Endodermal cell (in vitro differentiated cells): ENCODE measurements at regions not wholly inside any gene's neighbourhood (a gene's known extent, or its start where the extent isn't known, plus 50 kb on each side); places are given as distances from the start of the nearest gene placed in this dataset.

ENCODE experiments used
- DNase-seq: peaks from one replicate; pipeline ENCODE4 v3.0.0-alpha.2; 2017
- H3K27ac ChIP-seq: 2 replicates; pipeline ENCODE4 v1.5.1; 2013; ENCODE audit warnings: mild to moderate bottlenecking, low read depth, low read length, moderate library complexity
- H3K27me3 ChIP-seq: 2 replicates; pipeline ENCODE4 v1.6.1; 2013; ENCODE audit warnings: mild to moderate bottlenecking, low read length, moderate library complexity; ENCODE audit not compliant: insufficient read depth, control insufficient read depth, poor library complexity, severe bottlenecking
- H3K36me3 ChIP-seq: 2 replicates; pipeline ENCODE4 v1.7.0; 2013; ENCODE audit warnings: mild to moderate bottlenecking, low read length, moderate library complexity; ENCODE audit not compliant: control insufficient read depth, insufficient read depth
- H3K4me1 ChIP-seq: one replicate; pipeline ENCODE4 v1.7.0; 2013; ENCODE audit warnings: low read length; ENCODE audit not compliant: control insufficient read depth, insufficient read depth
- H3K4me3 ChIP-seq: 2 replicates; pipeline ENCODE4 v1.5.1; 2013; ENCODE audit warnings: mild to moderate bottlenecking, low read length, moderate library complexity
- H3K9ac ChIP-seq: 2 replicates; pipeline ENCODE4 v1.6.1; 2013; ENCODE audit warnings: mild to moderate bottlenecking, low read length, moderate library complexity; ENCODE audit not compliant: poor library complexity, severe bottlenecking; ENCODE audit errors: extremely low read depth
- H3K9me3 ChIP-seq: 2 replicates; pipeline ENCODE4 v1.6.1; 2013; ENCODE audit warnings: mild to moderate bottlenecking, low read length, moderate library complexity; ENCODE audit not compliant: control insufficient read depth
- H3K27ac Mint-ChIP-seq: 2 replicates; pipeline ENCODE4 v1.8.0; 2020; ENCODE audit warnings: mixed read lengths
- H3K27me3 Mint-ChIP-seq: 2 replicates; pipeline ENCODE4 v1.8.0; 2021; ENCODE audit warnings: mild to moderate bottlenecking, mixed read lengths; ENCODE audit not compliant: insufficient read depth
- H3K36me3 Mint-ChIP-seq: 2 replicates; pipeline ENCODE4 v1.8.0; 2020; ENCODE audit warnings: low read depth, mixed read lengths
- H3K4me1 Mint-ChIP-seq: 2 replicates; pipeline ENCODE4 v1.8.0; 2020; ENCODE audit warnings: mixed read lengths
- H3K4me3 Mint-ChIP-seq: 2 replicates; pipeline ENCODE4 v1.8.0; 2020; ENCODE audit warnings: mild to moderate bottlenecking, moderate library complexity, mixed read lengths
- H3K9me3 Mint-ChIP-seq: 2 replicates; pipeline ENCODE4 v1.8.0; 2020; ENCODE audit warnings: mild to moderate bottlenecking, mixed read lengths
- WGBS, 2 experiments: methylation state at CpG; one replicate each; pipeline versions ENCODE4 v1.1.5 to v1.1.7; 2013; ENCODE audit warnings: missing lambda C conversion rate in 2 of 2, mixed read lengths in 1 of 2; ENCODE audit not compliant: insufficient coverage in 1 of 2, insufficient read length in 1 of 2; 5-methylcytosine and 5-hydroxymethylcytosine counted together
- TF ChIP-seq, protein P1 (sequence below): fragments of 200-600 bp; sonication (generic); conservative IDR thresholded peaks from 2 replicates; pipeline ENCODE4 v1.5.0; 2021; ENCODE audit warnings: antibody characterized with exemption, mild to moderate bottlenecking

DNA sequence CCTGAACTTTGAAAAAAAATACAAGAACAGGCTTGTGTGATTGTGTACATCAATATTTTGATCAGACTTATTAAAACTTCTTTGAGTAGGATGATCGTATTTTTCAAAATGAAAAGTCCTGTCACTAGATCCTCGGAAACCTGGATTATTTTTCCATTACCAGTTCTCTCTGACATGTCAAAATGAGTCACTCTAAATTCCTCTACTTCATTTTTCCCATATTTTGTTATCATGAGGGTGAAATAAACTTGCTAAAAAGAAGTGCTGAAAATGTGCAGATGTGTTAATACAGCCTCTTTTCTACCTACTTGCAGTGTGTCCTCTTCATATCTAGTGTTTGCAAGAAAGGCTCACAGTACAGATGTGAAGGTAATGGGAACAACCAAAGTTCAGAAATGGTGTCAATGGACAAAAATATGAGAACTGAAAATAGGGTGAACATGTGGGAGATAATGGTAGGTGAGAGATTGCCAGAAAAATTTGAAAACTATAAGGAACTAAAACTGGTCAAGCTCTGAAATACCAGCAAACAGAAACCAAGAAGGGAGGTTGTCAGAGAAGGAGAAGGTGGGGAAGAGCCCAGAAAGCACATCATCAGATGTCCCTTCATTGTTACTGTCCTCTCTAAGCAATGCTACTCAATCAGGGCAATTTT, 108.2 kb downstream of the EOMES start:
- H3K27ac Mint-ChIP-seq, result no peak overlapping the region
- no peak overlapping the region for H3K4me3 Mint-ChIP-seq
- 83 to 100% methylated on average over 1 to 2 of the region's 2 CpGs for WGBS, 2 experiments

DNA sequence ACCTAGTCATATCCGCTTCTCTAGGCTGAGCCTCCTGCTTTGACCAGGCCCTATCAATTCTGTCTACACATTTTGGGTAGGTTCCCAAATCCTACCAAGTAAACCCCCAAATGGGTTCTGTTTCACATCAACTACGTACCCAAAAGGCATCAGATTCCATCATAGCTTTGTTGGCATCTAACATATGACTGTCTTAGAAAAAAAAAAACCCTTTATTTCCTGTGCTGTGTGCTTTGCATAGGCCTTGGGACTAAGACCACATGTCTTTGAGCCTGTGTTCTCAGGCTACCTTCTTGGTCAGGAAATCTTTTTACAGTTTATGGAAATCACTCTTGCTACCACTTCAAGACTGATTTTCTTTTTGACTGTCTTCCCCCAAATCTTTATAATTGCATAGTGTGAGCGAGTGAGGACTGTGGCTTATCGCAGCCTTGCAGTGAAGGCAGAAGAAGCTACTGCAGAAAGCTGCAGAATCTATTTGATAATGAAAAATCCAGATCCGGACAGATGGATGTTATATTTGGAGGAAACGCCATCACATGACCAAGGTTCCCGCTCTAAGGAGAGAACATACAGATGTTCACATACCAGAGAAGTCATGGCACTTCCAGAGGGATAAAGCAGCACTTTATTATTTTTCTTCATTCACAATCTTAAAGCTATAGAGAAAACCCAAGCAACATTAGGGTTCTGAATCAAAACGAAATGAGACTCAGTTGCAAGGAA, 111.2 kb downstream of the EOMES start:
- Histone ChIP-seq H3K9me3 (peaks cover 22% of the 10 kb centered on the region), H3K36me3 (no peaks in the 10 kb centered on the region), H3K4me1 (peaks cover 3% of the 10 kb centered on the region), H3K4me3 (no peak overlapping the region), H3K27ac (no peak overlapping the region), H3K27me3 (no peaks in the 10 kb centered on the region), H3K9ac (no peak overlapping the region)
- DNase-seq, result no peak
- TF ChIP-seq, protein P1, sequence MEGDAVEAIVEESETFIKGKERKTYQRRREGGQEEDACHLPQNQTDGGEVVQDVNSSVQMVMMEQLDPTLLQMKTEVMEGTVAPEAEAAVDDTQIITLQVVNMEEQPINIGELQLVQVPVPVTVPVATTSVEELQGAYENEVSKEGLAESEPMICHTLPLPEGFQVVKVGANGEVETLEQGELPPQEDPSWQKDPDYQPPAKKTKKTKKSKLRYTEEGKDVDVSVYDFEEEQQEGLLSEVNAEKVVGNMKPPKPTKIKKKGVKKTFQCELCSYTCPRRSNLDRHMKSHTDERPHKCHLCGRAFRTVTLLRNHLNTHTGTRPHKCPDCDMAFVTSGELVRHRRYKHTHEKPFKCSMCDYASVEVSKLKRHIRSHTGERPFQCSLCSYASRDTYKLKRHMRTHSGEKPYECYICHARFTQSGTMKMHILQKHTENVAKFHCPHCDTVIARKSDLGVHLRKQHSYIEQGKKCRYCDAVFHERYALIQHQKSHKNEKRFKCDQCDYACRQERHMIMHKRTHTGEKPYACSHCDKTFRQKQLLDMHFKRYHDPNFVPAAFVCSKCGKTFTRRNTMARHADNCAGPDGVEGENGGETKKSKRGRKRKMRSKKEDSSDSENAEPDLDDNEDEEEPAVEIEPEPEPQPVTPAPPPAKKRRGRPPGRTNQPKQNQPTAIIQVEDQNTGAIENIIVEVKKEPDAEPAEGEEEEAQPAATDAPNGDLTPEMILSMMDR, result no peak
- Mint-ChIP-seq H3K27me3 (no peaks in the 10 kb centered on the region), H3K9me3 (peaks cover 20% of the 10 kb centered on the region), H3K36me3 (peaks cover 2% of the 10 kb centered on the region), H3K27ac (no peak overlapping the region), H3K4me1 (peaks cover 10% of the 10 kb centered on the region), H3K4me3 (no peak overlapping the region)
- 88 to 89% methylated on average over 5 to 8 of the region's 8 CpGs for WGBS, 2 experiments

More for the DNA sequence above, 108.2 kb downstream of the EOMES start:
- TF ChIP-seq, protein P1, result no peak
- no peaks in the 10 kb centered on the region for H3K27me3 Mint-ChIP-seq
- H3K36me3 Mint-ChIP-seq, result peaks cover 2% of the 10 kb centered on the region
- no peak overlapping the region for H3K9ac ChIP-seq
- peaks cover 5% of the 10 kb centered on the region for H3K4me1 Mint-ChIP-seq
- H3K9me3 Mint-ChIP-seq, result peaks cover 20% of the 10 kb centered on the region
- DNase-seq, result no peak
- no peak overlapping the region for H3K27ac ChIP-seq
- peaks cover 22% of the 10 kb centered on the region for H3K9me3 ChIP-seq
- H3K4me1 ChIP-seq, result no peaks in the 10 kb centered on the region
- no peaks in the 10 kb centered on the region for H3K27me3 ChIP-seq
- H3K4me3 ChIP-seq, result no peak overlapping the region
- no peaks in the 10 kb centered on the region for H3K36me3 ChIP-seq

DNA sequence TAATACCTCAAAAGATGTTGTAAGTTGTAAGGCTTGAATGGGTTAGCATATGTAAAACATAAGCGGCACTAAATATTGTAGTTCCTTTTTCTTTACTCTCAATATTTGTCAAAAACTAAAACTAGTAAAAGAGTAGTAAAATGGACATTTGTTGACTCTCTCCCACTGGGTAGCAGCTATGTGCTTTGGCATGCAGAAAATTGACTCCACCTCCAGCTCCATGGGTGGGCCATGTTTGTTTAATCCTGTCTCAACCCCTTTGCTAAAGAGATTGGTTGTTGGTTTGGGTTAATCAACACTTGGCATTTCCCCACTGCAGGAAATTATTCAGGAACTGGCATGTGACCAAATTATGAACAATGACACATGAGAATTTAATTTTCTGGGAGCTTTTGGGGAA, 114.8 kb downstream of the EOMES start:
- H3K9ac ChIP-seq, result no peak overlapping the region
- H3K27ac ChIP-seq, result no peak overlapping the region
- H3K4me1 ChIP-seq, result peaks cover 3% of the 10 kb centered on the region
- peaks cover under 1% of the 10 kb centered on the region for H3K36me3 Mint-ChIP-seq
- WGBS, 2 experiments, result 60% methylated on average over 1 of the region's 1 CpG; no CpG with 5 or more reads in 1 of the 2 experiments
- TF ChIP-seq, protein P1, result no peak
- H3K9me3 Mint-ChIP-seq, result peaks cover 12% of the 10 kb centered on the region
- H3K27me3 Mint-ChIP-seq, result no peaks in the 10 kb centered on the region
- H3K36me3 ChIP-seq, result no peaks in the 10 kb centered on the region
- no peaks in the 10 kb centered on the region for H3K27me3 ChIP-seq
- DNase-seq, result peak; percentile 70
- H3K4me3 ChIP-seq, result peak overlapping the region; percentile 40
- no peak overlapping the region for H3K4me3 Mint-ChIP-seq
- no peaks in the 10 kb centered on the region for H3K9me3 ChIP-seq
- no peak overlapping the region for H3K27ac Mint-ChIP-seq
- H3K4me1 Mint-ChIP-seq, result peaks cover 10% of the 10 kb centered on the region
